Neuronal stem cell (in vitro differentiated cells): ENCODE measurements at regions not wholly inside any gene's neighbourhood (a gene's known extent, or its start where the extent isn't known, plus 50 kb on each side); places are given as distances from the start of the nearest gene placed in this dataset.

Experiments
- DNase-seq: peaks from one replicate; pipeline ENCODE4 v3.0.0-alpha.2; 2013; ENCODE audit warnings: low spot score
- H2AFZ ChIP-seq: one replicate; pipeline ENCODE4 v1.6.1; 2013; ENCODE audit warnings: mild to moderate bottlenecking, low read length, inconsistent platforms
- H2AK5ac ChIP-seq: 2 replicates; pipeline ENCODE4 v1.6.1; 2013; ENCODE audit warnings: low read depth, mild to moderate bottlenecking, inconsistent platforms, low read length, moderate library complexity, mixed read lengths
- H2BK120ac ChIP-seq: 2 replicates; pipeline ENCODE4 v1.6.1; 2013; ENCODE audit warnings: low read depth, mild to moderate bottlenecking, inconsistent platforms, low read length, moderate library complexity, mixed read lengths
- H2BK12ac ChIP-seq: one replicate; pipeline ENCODE4 v1.6.1; 2013; ENCODE audit warnings: low read length, inconsistent platforms
- H2BK15ac ChIP-seq: 2 replicates; pipeline ENCODE4 v1.6.1; 2013; ENCODE audit warnings: mild to moderate bottlenecking, low read length, inconsistent platforms, mixed read lengths
- H2BK5ac ChIP-seq: one replicate; pipeline ENCODE4 v1.6.1; 2013; ENCODE audit warnings: inconsistent platforms, mild to moderate bottlenecking, low read length, moderate library complexity
- H3K14ac ChIP-seq: one replicate; pipeline ENCODE4 v1.6.1; 2013; ENCODE audit warnings: low read length, inconsistent platforms
- H3K18ac ChIP-seq: 2 replicates; pipeline ENCODE4 v1.6.1; 2013; ENCODE audit warnings: low read length, inconsistent platforms
- H3K23ac ChIP-seq: 2 replicates; pipeline ENCODE4 v1.6.1; 2013; ENCODE audit warnings: low read depth, mild to moderate bottlenecking, mixed read lengths, low read length, inconsistent platforms; ENCODE audit not compliant: poor library complexity
- H3K27ac ChIP-seq: replicated peaks from 3 replicates; pipeline ENCODE4 v1.5.1; 2013; ENCODE audit warnings: low read length, inconsistent platforms
- H3K27me3 ChIP-seq, 3 experiments: 2 replicates each; pipeline ENCODE4 v1.6.1; 2013; ENCODE audit warnings: low read length in 3 of 3, mild to moderate bottlenecking in 2 of 3, inconsistent platforms in 1 of 3, low read depth in 1 of 3, mixed read lengths in 1 of 3, moderate library complexity in 1 of 3; ENCODE audit not compliant: control insufficient read depth in 3 of 3, insufficient read depth in 3 of 3
- H3K36me3 ChIP-seq, 2 donors: replicated peaks in 1 of 2; 2 replicates each; pipeline ENCODE4 v1.6.1; 2013; ENCODE audit warnings: low read length in 2 of 2; ENCODE audit not compliant: control insufficient read depth in 2 of 2, insufficient read depth in 2 of 2
- H3K4ac ChIP-seq: 2 replicates; pipeline ENCODE4 v1.6.1; 2013; ENCODE audit warnings: inconsistent platforms, mild to moderate bottlenecking, low read length, moderate library complexity
- H3K4me1 ChIP-seq, 2 donors: 1 replicate in 1 of 2; 2 replicates in 1 of 2; pipeline ENCODE4 v1.6.1; 2013; ENCODE audit warnings: low read length in 2 of 2, low read depth in 1 of 2; ENCODE audit not compliant: control insufficient read depth in 2 of 2, insufficient read depth in 1 of 2
- H3K4me2 ChIP-seq: one replicate; pipeline ENCODE4 v1.6.1; 2013; ENCODE audit warnings: mild to moderate bottlenecking, low read length, inconsistent platforms; ENCODE audit not compliant: insufficient read depth, poor library complexity, severe bottlenecking
- H3K4me3 ChIP-seq, 2 donors: 2 replicates each; pipeline ENCODE4 v1.5.1; 2013; ENCODE audit warnings: low read length in 2 of 2, mild to moderate bottlenecking in 2 of 2, inconsistent platforms in 1 of 2, moderate library complexity in 1 of 2
- H3K79me1 ChIP-seq: one replicate; pipeline ENCODE4 v1.6.1; 2013; ENCODE audit warnings: low read depth, mild to moderate bottlenecking, inconsistent platforms, low read length, moderate library complexity
- H3K9ac ChIP-seq: one replicate; pipeline ENCODE4 v1.6.1; 2013; ENCODE audit warnings: mild to moderate bottlenecking, low read depth, low read length, inconsistent platforms; ENCODE audit not compliant: poor library complexity
- H3K9me3 ChIP-seq, 2 donors: replicated peaks in 1 of 2; 2 replicates each; pipeline versions ENCODE3 to v1.6.1; 2013; ENCODE audit warnings: low read length in 2 of 2, mild to moderate bottlenecking in 2 of 2, inconsistent platforms in 1 of 2, low read depth in 1 of 2, mixed read lengths in 1 of 2, moderate library complexity in 1 of 2; ENCODE audit not compliant: control insufficient read depth in 2 of 2, insufficient read depth in 1 of 2
- H4K8ac ChIP-seq: one replicate; pipeline ENCODE4 v1.6.1; 2013; ENCODE audit warnings: low read depth, mild to moderate bottlenecking, inconsistent platforms, low read length, moderate library complexity
- H4K91ac ChIP-seq: one replicate; pipeline ENCODE4 v1.6.1; 2013; ENCODE audit warnings: low read length, low read depth, mild to moderate bottlenecking, inconsistent platforms; ENCODE audit not compliant: poor library complexity
- WGBS, 2 donors: extraction: QIAGEN DNeasy Blood & Tissue Kit; methylation state at CpG; one replicate each; pipeline ENCODE4 v1.1.7; 2013; ENCODE audit warnings: missing lambda C conversion rate in 2 of 2, mixed read lengths in 1 of 2; ENCODE audit not compliant: insufficient read length in 2 of 2, insufficient replicate concordance in 1 of 2; ENCODE audit errors: extremely low coverage in 2 of 2; 5-methylcytosine and 5-hydroxymethylcytosine counted together

- no peaks in the 10 kb centered on the region for H3K27me3 ChIP-seq
- no peak overlapping the region for H3K4me3 ChIP-seq
- H2AFZ ChIP-seq = no peak overlapping the region
- no peak overlapping the region for H2BK120ac ChIP-seq
- no peak overlapping the region for H2AK5ac ChIP-seq
- no peaks in the 10 kb centered on the region for H3K36me3 ChIP-seq
- H4K91ac ChIP-seq = no peak overlapping the region
- no peaks in the 10 kb centered on the region for H3K4me1 ChIP-seq
- H3K9me3 ChIP-seq = peaks cover 13 to 23% of the 10 kb centered on the region in 2 donors
- no peak overlapping the region for H3K4me2 ChIP-seq
- H3K79me1 ChIP-seq = no peaks in the 10 kb centered on the region
- WGBS, 2 donors = no CpG with 5 or more reads among the region's 4 CpGs
- DNase-seq = no peak
- no peak overlapping the region for H3K18ac ChIP-seq
- H3K23ac ChIP-seq = no peak overlapping the region
- no peak overlapping the region for H2BK12ac ChIP-seq
- H3K9ac ChIP-seq = no peak overlapping the region
- H2BK5ac ChIP-seq = no peak overlapping the region
- no peak overlapping the region for H3K4ac ChIP-seq
- H4K8ac ChIP-seq = no peak overlapping the region
- no peak overlapping the region for H3K27ac ChIP-seq
- H3K14ac ChIP-seq = no peak overlapping the region
- no peak overlapping the region for H2BK15ac ChIP-seq
These were observed 119.0 kb upstream of the PPP2R2D start for GRCh38 chr10:131781791-131782190.

- Histone ChIP-seq H4K8ac (no peak overlapping the region), H3K14ac (peak overlapping the region; percentile 49), H2AFZ (no peak overlapping the region), H3K79me1 (no peaks in the 10 kb centered on the region), H3K27me3 (no peaks in the 10 kb centered on the region), H2AK5ac (no peak overlapping the region), H3K9ac (no peak overlapping the region), H3K4me2 (no peak overlapping the region), H3K36me3 (no peaks in the 10 kb centered on the region), H3K18ac (peak overlapping the region; percentile 51), H2BK5ac (no peak overlapping the region), H3K23ac (no peak overlapping the region), H2BK12ac (no peak overlapping the region), H2BK120ac (no peak overlapping the region), H2BK15ac (no peak overlapping the region), H3K4me3 (peak overlapping the region in 1 of 2 donors; percentile 25), H3K9me3 (peaks cover 0 to 5% of the 10 kb centered on the region in 2 donors), H4K91ac (no peak overlapping the region), H3K4me1 (no peaks in the 10 kb centered on the region), H3K4ac (peak overlapping the region; percentile 30), H3K27ac (no peak overlapping the region)
- WGBS, 2 donors = no CpG with 5 or more reads among the region's 15 CpGs
- no peak for DNase-seq
These were observed 116.3 kb upstream of the PPP2R2D start for GRCh38 chr10:131784363-131785120.

DNA sequence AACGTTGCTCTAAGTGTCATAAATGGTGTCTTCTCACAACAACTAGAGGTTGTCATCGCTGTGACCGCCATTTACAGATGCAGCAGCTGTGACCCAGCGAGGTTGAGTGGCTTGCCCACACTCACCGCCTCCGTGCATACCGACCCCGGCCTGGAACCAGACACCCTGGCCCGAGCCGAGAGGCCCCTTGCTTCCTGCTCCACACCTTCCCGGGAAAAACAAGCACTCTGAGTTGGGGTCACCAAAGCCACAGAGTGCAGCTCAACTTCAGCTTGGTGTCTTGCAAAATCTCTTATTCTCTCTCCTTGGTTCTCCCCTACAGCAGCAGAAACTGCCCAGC, 115.7 kb upstream of the PPP2R2D start:
- Histone ChIP-seq H3K14ac (peak overlapping the region; percentile 49), H3K18ac (peak overlapping the region; percentile 51), H2BK12ac (no peak overlapping the region), H3K4me2 (no peak overlapping the region), H3K4me1 (no peaks in the 10 kb centered on the region), H3K4me3 (no peak overlapping the region), H3K36me3 (no peaks in the 10 kb centered on the region), H2BK5ac (no peak overlapping the region), H3K4ac (peak overlapping the region; percentile 30), H3K27ac (no peak overlapping the region), H3K23ac (no peak overlapping the region), H3K79me1 (no peaks in the 10 kb centered on the region), H4K91ac (no peak overlapping the region), H3K9me3 (peaks cover 0 to 5% of the 10 kb centered on the region in 2 donors), H3K9ac (no peak overlapping the region), H4K8ac (no peak overlapping the region), H3K27me3 (no peaks in the 10 kb centered on the region), H2AFZ (no peak overlapping the region), H2BK120ac (no peak overlapping the region), H2AK5ac (no peak overlapping the region), H2BK15ac (no peak overlapping the region)
- WGBS, 2 donors = no CpG with 5 or more reads among the region's 11 CpGs
- no peak for DNase-seq

DNA sequence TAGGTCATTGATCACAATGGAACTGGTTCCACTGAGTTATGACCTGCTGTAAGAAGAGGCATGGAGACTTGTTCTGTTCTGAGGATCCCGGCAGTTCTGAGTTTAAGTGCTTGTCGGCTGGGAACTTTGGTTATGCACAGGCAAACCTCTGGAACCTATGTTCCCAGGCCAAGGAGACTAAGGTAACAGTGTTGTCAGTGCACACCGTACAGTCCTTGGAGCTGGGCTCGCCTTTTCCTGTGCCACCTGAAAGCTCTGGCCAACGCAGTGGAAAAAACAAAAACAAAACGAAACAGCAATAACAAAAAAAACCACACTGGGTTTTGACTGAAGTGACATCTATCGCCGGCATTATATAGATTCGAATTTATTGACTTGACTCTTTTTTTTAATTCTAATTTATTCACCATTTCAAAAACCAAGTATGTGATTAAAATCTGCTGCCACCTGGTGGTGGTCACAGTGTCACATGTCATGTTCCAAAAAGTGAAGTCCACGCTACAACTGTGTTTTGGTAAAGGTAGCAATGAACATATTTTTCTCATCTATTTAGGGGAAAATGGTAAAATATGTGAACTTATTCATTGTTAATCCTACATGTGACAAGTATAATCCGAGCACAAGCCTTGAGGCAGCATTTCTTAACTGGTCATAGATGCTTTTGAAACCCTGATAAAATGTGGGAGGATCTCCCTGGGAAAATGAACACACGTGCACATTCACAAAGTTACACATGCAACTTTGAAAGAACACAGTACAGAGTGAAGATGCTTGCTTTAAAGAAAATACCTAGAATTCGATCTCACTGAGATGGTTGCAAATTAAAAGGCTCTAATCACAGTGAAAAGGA, 113.8 kb upstream of the PPP2R2D start:
- no peak overlapping the region for H3K4me2 ChIP-seq
- WGBS, 2 donors = no CpG with 5 or more reads among the region's 13 CpGs

More for the DNA sequence above, 113.8 kb upstream of the PPP2R2D start:
- Histone ChIP-seq H2AK5ac (no peak overlapping the region), H3K79me1 (no peaks in the 10 kb centered on the region), H3K18ac (no peak overlapping the region), H4K91ac (no peak overlapping the region), H3K4me3 (no peak overlapping the region), H4K8ac (no peak overlapping the region), H3K9me3 (peaks cover 0 to 5% of the 10 kb centered on the region in 2 donors), H2BK12ac (no peak overlapping the region), H3K27ac (no peak overlapping the region), H3K4me1 (no peaks in the 10 kb centered on the region), H3K36me3 (no peaks in the 10 kb centered on the region), H2BK5ac (no peak overlapping the region), H2AFZ (no peak overlapping the region), H3K14ac (no peak overlapping the region), H2BK15ac (no peak overlapping the region), H3K4ac (no peak overlapping the region), H3K27me3 (no peaks in the 10 kb centered on the region), H2BK120ac (no peak overlapping the region), H3K9ac (no peak overlapping the region), H3K23ac (no peak overlapping the region)
- peak; percentile 32 for DNase-seq
